GM12878 (cell line): ENCODE measurements at regions not wholly inside any gene's neighbourhood (a gene's known extent, or its start where the extent isn't known, plus 50 kb on each side); places are given as distances from the start of the nearest gene placed in this dataset.

Experiments used
- ATAC-seq: fragments of 200-7000 bp; cut with Tn5 transposase; 3 replicates; pipeline ENCODE4 v1.9.1; 2020; ENCODE audit warnings: mild to moderate bottlenecking, moderate library complexity
- BruUV-seq: library from RNA; stranded (reverse); fragments of 400-500 nt; replicated peaks from 2 replicates; lab custom pipeline; 2021; lab: Mats Ljungman, UMichigan
- CTCF ChIA-PET: fragments of 300-600 bp; sonication (Branson Sonifier 250); formaldehyde crosslinking; extraction: SDS; loops from one replicate; lab custom pipeline; 2021; ENCODE audit warnings: inconsistent platforms; lab: Yijun Ruan, JAX
- POLR2A ChIA-PET: fragments of 350-600 bp; formaldehyde crosslinking; extraction: SDS; loops from one replicate; lab custom pipeline; 2021; ENCODE audit warnings: inconsistent platforms; lab: Charles Lee
- RAD21 ChIA-PET: fragments of 300-600 bp; sonication (Branson Sonifier 250); formaldehyde crosslinking; loops from one replicate; lab custom pipeline; 2023; ENCODE audit warnings: antibody characterized with exemption; ENCODE audit not compliant: unreplicated experiment; lab: Charles Lee
- SMC1A ChIA-PET: fragments of 300-600 bp; sonication (Branson Sonifier 250); formaldehyde crosslinking; loops from one replicate; lab custom pipeline; 2023; ENCODE audit not compliant: unreplicated experiment, uncharacterized antibody; lab: Charles Lee
- DNase-seq: peaks from one replicate; pipeline ENCODE4 v3.0.0-alpha.2; 2011; ENCODE audit warnings: low read depth, low spot score
- FAIRE-seq: peaks from 3 replicates; lab custom pipeline; 2011; peaks lifted over from hg19 to GRCh38; lab: Jason Lieb, UNC
- H2AFZ ChIP-seq: 2 replicates; pipeline ENCODE4 v1.6.0; 2011; ENCODE audit warnings: low read depth, low read length, control low read depth; ENCODE audit not compliant: control insufficient read depth
- H3K27ac ChIP-seq: 2 replicates; pipeline ENCODE4 v1.5.1; 2011; ENCODE audit warnings: control low read depth; ENCODE audit not compliant: control insufficient read depth, insufficient read depth
- H3K27me3 ChIP-seq, 2 experiments: replicated peaks in 1 of 2; 2 replicates each; pipeline versions ENCODE4 v1.6.0 to v1.6.1; 2011; ENCODE audit warnings: low read length in 1 of 2; ENCODE audit not compliant: control insufficient read depth in 2 of 2, insufficient read depth in 2 of 2
- H3K36me3 ChIP-seq, 2 experiments: 2 replicates each; pipeline ENCODE4 v1.5.1; 2011; ENCODE audit warnings: low read length in 1 of 2; ENCODE audit not compliant: control insufficient read depth in 2 of 2, insufficient read depth in 2 of 2
- H3K4me1 ChIP-seq: 2 replicates; pipeline ENCODE4 v1.6.1; 2011; ENCODE audit warnings: mild to moderate bottlenecking, low read length, moderate library complexity, mixed read lengths; ENCODE audit not compliant: control insufficient read depth, insufficient read depth
- H3K4me2 ChIP-seq: 2 replicates; pipeline ENCODE4 v1.6.0; 2011; ENCODE audit warnings: control low read depth; ENCODE audit not compliant: control insufficient read depth, insufficient read depth
- H3K4me3 ChIP-seq: fragments of 200-600 bp; sonication (generic); 2 replicates; pipeline ENCODE4 v1.5.1; 2016
- H3K79me2 ChIP-seq: 2 replicates; pipeline ENCODE4 v1.6.0; 2011; ENCODE audit warnings: low read length; ENCODE audit not compliant: control insufficient read depth, insufficient read depth
- H3K9ac ChIP-seq: 2 replicates; pipeline ENCODE4 v1.8.0; 2011; ENCODE audit warnings: low read length, control low read depth, mixed read lengths; ENCODE audit not compliant: control insufficient read depth, insufficient read depth
- H3K9me3 ChIP-seq: replicated peaks from 3 replicates; pipeline ENCODE4 v1.5.1; 2011; ENCODE audit warnings: mild to moderate bottlenecking, low read length; ENCODE audit not compliant: control insufficient read depth, insufficient read depth
- H4K20me1 ChIP-seq: 2 replicates; pipeline ENCODE4 v1.6.0; 2011; ENCODE audit not compliant: control insufficient read depth, insufficient read depth
- BRCA1 ChIP-seq: IDR thresholded peaks from 2 replicates; pipeline ENCODE4 v1.6.1; 2011; ENCODE audit warnings: low read depth, low read length, improper control_type of control experiment
- E2F8 ChIP-seq: fragments of 450-650 bp; IDR thresholded peaks from 2 replicates; pipeline ENCODE4 v1.6.1; 2018; ENCODE audit warnings: mild to moderate bottlenecking, low read depth, moderate library complexity; ENCODE audit not compliant: partially characterized antibody
- SKIL ChIP-seq: fragments of 450-650 bp; IDR thresholded peaks from 2 replicates; pipeline ENCODE4 v1.6.1; 2017; ENCODE audit warnings: mild to moderate bottlenecking, low read depth, inconsistent platforms; ENCODE audit not compliant: poor library complexity, severe bottlenecking
- STAT3 ChIP-seq: IDR thresholded peaks from 2 replicates; pipeline ENCODE4 v1.6.1; 2011; ENCODE audit warnings: low read depth, low read length, improper control_type of control experiment
- TBL1XR1 ChIP-seq: IDR thresholded peaks from 2 replicates; pipeline ENCODE4 v1.6.1; 2012; ENCODE audit warnings: low read depth, low read length, improper control_type of control experiment
- WGBS: methylation state at CpG from one replicate; pipeline ENCODE4 v1.1.6; 2016; ENCODE audit warnings: low lambda C conversion rate; ENCODE audit not compliant: insufficient replicate concordance, insufficient coverage; ENCODE audit errors: missing lambda C conversion rate; 5-methylcytosine and 5-hydroxymethylcytosine counted together
- in situ Hi-C: fragments of 300-500 bp; cut with MboI; formaldehyde crosslinking; loops from 9 replicates; pipeline ENCODE4 v1.14.3; 2018; ENCODE audit warnings: mixed read lengths
- intact Hi-C: fragments of 100-400 bp; cut with micrococcal nuclease; formaldehyde crosslinking; loops from one replicate; pipeline ENCODE4 v1.14.2; 2022; ENCODE audit not compliant: unreplicated experiment

DNA sequence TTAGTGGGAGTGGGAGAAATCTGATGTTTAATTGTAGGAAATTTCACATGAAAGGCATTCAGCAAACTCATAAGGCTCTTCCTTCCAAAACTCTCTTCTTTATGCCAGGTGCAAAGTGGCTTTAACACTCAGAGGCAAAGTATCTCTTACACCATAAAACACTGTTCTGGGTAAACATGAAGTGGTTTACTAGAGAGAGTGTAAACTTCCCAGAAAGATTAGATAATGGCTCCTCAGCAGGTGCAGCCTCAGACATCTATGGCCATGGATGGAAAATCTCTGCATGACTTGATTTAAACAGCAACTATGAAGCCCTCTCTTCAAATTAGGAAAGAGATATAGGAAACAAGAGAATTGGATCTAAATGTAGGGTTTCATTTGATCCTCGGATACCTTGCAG is 583.1 kb upstream of the SALL1 start (continued):
- TF ChIP-seq E2F8 (no peak), BRCA1 (no peak)

DNA sequence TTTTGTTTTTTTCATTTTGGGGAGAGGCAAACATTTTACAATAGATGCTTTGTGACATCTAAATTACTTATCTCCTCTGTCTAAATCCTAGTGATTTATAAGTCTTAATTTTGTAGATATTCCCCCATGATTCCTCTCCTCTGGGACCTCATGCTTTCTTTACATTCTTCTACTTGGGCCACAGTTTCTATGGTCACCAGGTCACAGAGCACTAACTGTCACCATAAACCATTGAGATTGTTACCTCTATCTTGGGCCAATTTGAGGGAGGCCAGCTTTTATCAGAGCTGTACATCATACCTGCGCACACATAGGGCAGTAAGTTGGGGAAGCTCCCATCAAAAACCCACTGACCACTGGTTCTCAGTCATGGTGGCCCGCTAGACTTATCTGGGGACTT is 582.1 kb upstream of the SALL1 start:
- DNase-seq, result no peak
- POLR2A ChIA-PET, result interaction anchor here (0.7 kb wide), 1 partner anchor 1458 kb away, joined by 5 read pairs; no protein-coding TSS in a partner anchor
- SMC1A ChIA-PET, result no interaction called here
- H3K27me3 ChIP-seq, result no peaks in the 10 kb centered on the region
- TF ChIP-seq SKIL, result no peak
- TF ChIP-seq STAT3, result no peak
- TF ChIP-seq TBL1XR1, result no peak
- RAD21 ChIA-PET, result no interaction called here
- H4K20me1 ChIP-seq, result no peaks in the 10 kb centered on the region
- no TSS peak for BruUV-seq
- no peaks in the 10 kb centered on the region for H3K9me3 ChIP-seq
- in situ Hi-C loops, result no loop called here
- WGBS, result 0% methylated on average over 2 of the region's 2 CpGs
- H3K4me1 ChIP-seq, result no peaks in the 10 kb centered on the region
- CTCF ChIA-PET, result interaction anchor here (1.7 kb wide), 1 partner anchor 16 kb away, joined by 4 read pairs; no protein-coding TSS in a partner anchor
- no peaks in the 10 kb centered on the region for H3K36me3 ChIP-seq
- H3K4me2 ChIP-seq, result no peak overlapping the region
- no peaks in the 10 kb centered on the region for H3K79me2 ChIP-seq
- H3K27ac ChIP-seq, result no peak overlapping the region
- no peak overlapping the region for H2AFZ ChIP-seq
- ATAC-seq, result no peak
- no peak overlapping the region for H3K4me3 ChIP-seq
- intact Hi-C loops, result no loop called here
- FAIRE-seq, result no peak
- no peak overlapping the region for H3K9ac ChIP-seq
